ENCODE measurements at regions not wholly inside any gene's neighbourhood (a gene's known extent, or its start where the extent isn't known, plus 50 kb on each side); places are given as distances from the start of the nearest gene placed in this dataset.

DNA sequence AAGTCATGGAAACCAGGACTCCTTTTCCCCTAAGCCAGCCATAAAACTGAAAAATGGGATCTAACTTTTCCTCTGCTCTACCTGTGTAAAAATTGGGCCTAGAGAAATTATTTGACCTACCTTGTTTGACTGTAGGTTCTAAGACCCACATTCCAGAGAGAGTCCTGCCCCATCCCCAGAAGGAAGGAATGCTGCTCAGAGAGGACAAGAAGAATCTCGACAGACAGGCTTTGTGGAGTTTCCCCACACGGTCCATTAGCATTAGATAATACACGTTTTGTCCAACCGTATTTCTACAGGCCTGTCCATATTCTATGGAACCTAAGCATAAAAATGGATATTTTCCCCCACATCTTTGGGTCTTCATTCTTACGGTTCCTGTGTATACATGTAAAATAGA lies 403.3 kb downstream of the METTL4 start:
- DNase-seq (no peak), ATAC-seq (no peak)
- Mint-ChIP-seq H3K9me3 (no peaks in the 10 kb centered on the region), H3K4me1 (no peaks in the 10 kb centered on the region), H3K36me3 (no peaks in the 10 kb centered on the region), H3K4me3 (no peak overlapping the region), H3K27ac (no peak overlapping the region), H3K27me3 (peaks cover under 1 to 7% (median 4%) of the 10 kb centered on the region in 5 donors)
- POLR2A ChIA-PET, result no interaction called here

DNA sequence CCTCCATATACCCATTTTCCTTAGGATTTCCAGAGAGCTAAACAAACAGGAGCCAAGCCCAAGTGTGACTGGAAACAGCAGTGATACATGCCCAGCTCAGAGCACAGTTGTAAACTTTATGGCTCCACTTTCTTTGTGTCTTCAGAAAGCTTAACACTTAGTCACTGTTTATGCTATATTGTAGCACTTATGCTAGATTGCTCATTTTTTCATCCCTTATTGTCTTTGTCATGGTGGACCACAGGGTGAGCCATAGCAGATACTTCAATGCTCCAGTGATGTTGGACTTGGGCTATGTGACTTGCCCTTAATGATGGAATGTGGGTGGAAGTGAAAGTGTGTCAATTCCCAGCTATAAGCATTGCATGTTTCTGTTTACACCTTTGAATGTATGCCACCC lies 401.6 kb downstream of the METTL4 start:
- POLR2A ChIA-PET, result no interaction called here
- H3K36me3 Mint-ChIP-seq, result no peaks in the 10 kb centered on the region
- ATAC-seq (no peak), DNase-seq (no peak)
- H3K27ac Mint-ChIP-seq, result no peak overlapping the region
- no peaks in the 10 kb centered on the region for H3K4me1 Mint-ChIP-seq
- H3K27me3 Mint-ChIP-seq, result peaks cover 0 to 7% (median 3%) of the 10 kb centered on the region in 5 donors
- no peaks in the 10 kb centered on the region for H3K9me3 Mint-ChIP-seq
- H3K4me3 Mint-ChIP-seq, result no peak overlapping the region

DNA sequence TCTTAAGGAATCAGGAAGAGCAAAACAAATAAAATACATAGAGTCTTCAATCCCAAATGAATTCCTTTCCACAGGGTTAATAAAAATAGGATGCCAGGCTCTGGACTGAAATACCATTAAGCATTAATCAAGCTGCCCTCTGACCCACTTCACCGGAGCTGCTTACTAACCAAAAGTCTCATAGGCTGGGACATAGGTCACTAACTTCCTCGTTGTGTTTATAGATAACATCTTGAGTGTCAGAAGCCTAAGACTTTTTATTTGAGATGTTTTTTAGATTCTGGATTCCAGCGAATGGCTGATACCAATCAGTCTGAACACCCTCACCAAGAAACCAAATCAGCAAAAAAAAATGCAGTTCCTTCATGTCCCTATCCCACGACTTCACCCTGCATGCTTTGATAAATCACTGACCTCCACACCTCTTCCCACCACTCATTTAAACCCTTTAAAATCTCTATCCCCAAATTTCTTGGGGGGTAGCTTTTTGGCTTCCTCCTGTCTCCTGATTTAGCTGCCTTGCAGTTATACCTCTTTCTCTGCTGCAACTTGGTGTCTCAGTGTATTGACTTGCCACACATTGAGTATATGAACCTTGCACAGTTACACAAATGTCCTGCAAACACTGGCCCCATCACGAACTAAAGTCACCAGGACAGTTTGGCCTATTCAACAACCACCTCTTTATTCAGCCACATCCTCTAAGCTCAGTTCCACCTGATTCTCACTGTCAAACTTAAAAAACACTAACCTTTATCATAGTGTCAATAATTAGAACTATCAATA lies 399.3 kb downstream of the METTL4 start:
- Mint-ChIP-seq H3K27me3 (peaks cover 3 to 16% (median 3%) of the 10 kb centered on the region in 5 donors), H3K36me3 (no peaks in the 10 kb centered on the region), H3K27ac (no peak overlapping the region), H3K4me3 (no peak overlapping the region), H3K9me3 (no peaks in the 10 kb centered on the region), H3K4me1 (no peaks in the 10 kb centered on the region)
- POLR2A ChIA-PET, result no interaction called here
- no peak for DNase-seq
- ATAC-seq, result no peak

DNA sequence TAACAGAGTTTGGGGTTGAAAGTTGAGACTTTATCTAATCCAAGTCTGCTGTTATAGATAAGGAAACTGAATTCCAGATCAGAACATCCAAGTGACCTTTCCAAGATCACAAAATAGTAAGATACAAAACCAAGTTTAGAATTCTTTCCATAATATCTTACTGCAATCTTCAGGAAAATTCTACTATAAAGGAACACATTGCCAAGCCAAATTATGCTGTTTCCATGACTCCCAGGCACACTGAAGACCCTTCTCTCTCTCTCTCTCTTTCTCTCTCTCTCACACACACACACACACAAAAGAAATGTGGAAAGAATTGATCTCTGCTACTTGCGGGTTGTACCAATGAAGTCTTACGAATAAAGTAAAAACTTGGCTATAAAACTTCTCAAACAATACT lies 398.4 kb downstream of the METTL4 start:
- H3K4me1 Mint-ChIP-seq, result no peaks in the 10 kb centered on the region
- POLR2A ChIA-PET, result no interaction called here
- no peaks in the 10 kb centered on the region for H3K36me3 Mint-ChIP-seq
- no peaks in the 10 kb centered on the region for H3K9me3 Mint-ChIP-seq
- H3K4me3 Mint-ChIP-seq, result no peak overlapping the region
- no peak overlapping the region for H3K27ac Mint-ChIP-seq
- DNase-seq (no peak), ATAC-seq (no peak)
- H3K27me3 Mint-ChIP-seq, result peaks cover 3 to 23% (median 3%) of the 10 kb centered on the region in 5 donors

DNA sequence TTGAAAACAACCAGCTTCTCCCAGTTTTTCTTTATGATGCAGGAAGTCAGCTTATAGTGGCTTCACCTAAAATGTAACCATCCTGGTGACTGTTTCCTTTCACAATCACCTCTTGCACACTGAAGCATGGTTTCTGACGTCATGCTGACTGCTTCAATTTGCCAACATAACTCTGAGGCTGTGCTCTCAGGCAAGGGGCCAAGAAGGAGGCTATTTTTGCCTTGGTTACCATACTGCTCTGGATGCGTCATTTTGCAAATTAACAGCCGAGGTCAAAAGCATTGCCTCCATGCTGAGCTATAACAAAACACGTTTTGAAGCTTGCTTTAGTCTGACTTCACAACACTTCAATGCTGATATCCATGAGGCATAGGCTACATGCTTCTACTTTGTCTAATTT lies 397.8 kb downstream of the METTL4 start:
- Mint-ChIP-seq H3K4me1 (no peaks in the 10 kb centered on the region), H3K27me3 (peaks cover 3 to 25% (median 3%) of the 10 kb centered on the region in 5 donors), H3K9me3 (peaks cover 0 to 1% (median 0%) of the 10 kb centered on the region in 9 donors), H3K27ac (no peak overlapping the region), H3K4me3 (no peak overlapping the region), H3K36me3 (no peaks in the 10 kb centered on the region)
- POLR2A ChIA-PET, result interaction anchor here (0.6 kb wide), 1 partner anchor 477 kb away, joined by 6 read pairs; no protein-coding TSS in a partner anchor
- ATAC-seq, result no peak
- DNase-seq, result no peak

DNA sequence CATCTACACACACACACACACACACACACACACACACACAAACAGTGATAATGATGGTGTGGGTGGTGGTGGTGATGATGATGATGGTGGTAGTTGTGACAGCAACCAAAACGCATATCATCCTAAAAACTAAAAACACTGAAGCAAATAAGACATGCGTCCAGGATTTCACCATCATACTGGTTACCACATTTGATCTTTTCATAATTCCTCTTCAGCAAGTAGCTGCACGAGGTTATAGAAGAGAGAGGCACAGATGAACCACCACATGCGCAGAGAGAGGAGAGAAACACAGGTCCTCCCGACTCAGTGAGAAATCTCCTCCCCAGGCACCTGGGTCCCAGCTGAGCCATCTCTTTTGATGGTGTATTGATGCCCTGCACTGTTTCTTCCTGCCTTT lies 393.3 kb downstream of the METTL4 start:
- peaks cover 0 to 9% (median 2%) of the 10 kb centered on the region in 9 donors for H3K9me3 Mint-ChIP-seq
- no peaks in the 10 kb centered on the region for H3K36me3 Mint-ChIP-seq
- no peak for DNase-seq
- H3K27me3 Mint-ChIP-seq, result peaks cover 3 to 20% (median 6%) of the 10 kb centered on the region in 5 donors
- ATAC-seq, result no peak
- no peak overlapping the region for H3K4me3 Mint-ChIP-seq
- no peaks in the 10 kb centered on the region for H3K4me1 Mint-ChIP-seq
- no peak overlapping the region for H3K27ac Mint-ChIP-seq
- POLR2A ChIA-PET, result no interaction called here

DNA sequence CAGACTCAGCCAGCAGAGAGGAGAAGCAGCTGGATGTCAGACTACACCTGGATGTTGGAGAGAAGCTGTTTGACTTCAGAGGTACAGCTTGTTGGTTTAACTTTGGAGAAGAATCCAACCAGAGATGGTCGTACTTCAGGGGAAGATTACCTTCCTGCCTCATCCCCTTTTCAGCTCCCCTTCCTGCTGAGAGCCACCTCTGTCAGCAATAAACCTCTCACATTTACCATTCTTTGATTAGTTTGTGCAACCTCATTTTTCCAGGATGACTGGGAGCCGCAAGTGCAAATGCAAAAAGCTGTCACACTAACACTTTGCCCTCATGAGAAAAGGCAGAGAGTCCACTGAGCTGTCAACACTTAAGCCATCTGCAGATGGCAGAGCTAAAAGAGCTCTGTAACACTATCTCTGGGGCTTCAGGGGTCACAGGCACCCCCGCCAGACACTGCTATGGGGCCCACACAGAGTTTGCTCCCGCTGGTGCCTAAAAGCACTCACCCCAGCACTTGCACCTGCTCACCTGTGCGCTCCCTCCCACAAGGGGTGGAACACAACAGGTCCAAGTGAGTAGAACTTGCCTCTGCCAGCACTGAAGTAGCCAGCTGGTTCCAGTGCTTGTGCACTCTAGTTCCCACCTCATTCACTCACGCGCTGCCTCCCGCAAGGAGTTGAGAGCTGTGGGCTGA lies 391.7 kb downstream of the METTL4 start:
- Mint-ChIP-seq H3K4me3 (no peak overlapping the region), H3K27ac (no peak overlapping the region), H3K9me3 (peaks cover 0 to 9% (median 2%) of the 10 kb centered on the region in 9 donors), H3K36me3 (no peaks in the 10 kb centered on the region), H3K27me3 (peaks cover 5 to 33% (median 6%) of the 10 kb centered on the region in 5 donors), H3K4me1 (no peaks in the 10 kb centered on the region)
- DNase-seq (no peak), ATAC-seq (no peak)
- POLR2A ChIA-PET, result no interaction called here

DNA sequence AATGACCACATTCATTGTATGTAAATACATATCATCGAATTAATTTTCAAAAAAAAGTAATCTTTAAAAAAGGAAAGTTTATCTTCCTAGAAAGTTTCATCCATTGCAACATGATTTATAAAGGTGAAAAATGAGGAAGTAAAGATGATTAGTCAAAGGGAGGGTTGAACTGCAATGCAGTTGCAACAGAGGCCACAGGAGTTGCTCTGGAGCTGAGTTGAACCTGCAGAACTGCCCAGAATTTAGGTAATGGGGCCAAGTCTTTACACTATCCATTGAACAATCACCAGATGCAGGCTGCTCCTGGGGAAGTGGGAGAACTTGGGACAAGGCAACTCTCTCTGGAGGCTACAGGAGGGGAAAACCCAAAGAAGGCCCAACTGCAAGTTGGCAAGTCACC lies 390.7 kb downstream of the METTL4 start:
- Mint-ChIP-seq H3K9me3 (peaks cover 0 to 9% (median 2%) of the 10 kb centered on the region in 9 donors), H3K27me3 (peaks cover 2 to 31% (median 5%) of the 10 kb centered on the region in 5 donors), H3K4me1 (no peaks in the 10 kb centered on the region), H3K4me3 (no peak overlapping the region), H3K27ac (no peak overlapping the region), H3K36me3 (no peaks in the 10 kb centered on the region)
- POLR2A ChIA-PET, result no interaction called here
- DNase-seq (no peak), ATAC-seq (no peak)

DNA sequence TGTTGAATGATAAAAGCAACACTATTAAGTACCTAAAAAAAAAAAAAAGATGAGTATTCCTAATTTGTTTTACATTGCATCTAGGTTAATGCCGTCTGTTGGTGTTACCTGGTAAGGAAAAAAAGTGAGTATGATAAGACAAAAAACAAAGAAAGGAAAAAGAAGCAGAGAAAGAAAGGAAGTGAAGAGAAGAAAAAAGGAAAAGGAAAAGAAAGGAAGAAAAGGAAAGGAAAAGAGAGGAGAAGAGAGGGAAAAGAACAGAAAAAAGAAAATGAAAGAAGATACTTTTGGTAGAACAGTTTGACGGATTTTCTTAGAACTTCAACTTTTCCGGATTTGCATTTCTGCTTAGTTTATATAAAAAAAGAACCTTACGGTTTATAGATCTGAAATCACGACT lies 387.9 kb downstream of the METTL4 start:
- Mint-ChIP-seq H3K4me1 (no peaks in the 10 kb centered on the region), H3K27ac (no peak overlapping the region), H3K9me3 (peaks cover 0 to 9% (median 2%) of the 10 kb centered on the region in 9 donors), H3K36me3 (no peaks in the 10 kb centered on the region), H3K27me3 (peaks cover 2 to 16% (median 5%) of the 10 kb centered on the region in 5 donors), H3K4me3 (no peak overlapping the region)
- no peak for DNase-seq
- no peak for ATAC-seq
- POLR2A ChIA-PET, result no interaction called here

DNA sequence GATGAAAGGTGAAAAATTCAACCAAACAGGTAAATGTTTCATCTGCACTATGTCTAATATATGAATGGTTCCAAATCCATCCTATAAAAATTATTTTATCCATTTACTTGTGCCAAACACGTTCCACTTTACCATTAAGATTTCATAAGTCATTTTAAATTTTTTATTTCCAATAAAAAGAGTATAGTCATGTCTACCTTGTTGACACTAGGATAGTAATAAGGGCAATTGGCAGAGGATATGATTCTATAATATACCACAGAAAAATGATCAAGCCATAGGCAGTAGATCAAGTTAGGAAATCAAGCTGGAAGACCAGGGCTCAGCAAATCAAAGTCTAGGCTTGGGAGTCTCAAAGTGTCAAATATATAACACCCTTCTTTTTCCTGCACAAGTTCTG lies 384.3 kb downstream of the METTL4 start:
- Mint-ChIP-seq H3K27me3 (peaks cover 0 to 25% (median 4%) of the 10 kb centered on the region in 5 donors), H3K36me3 (no peaks in the 10 kb centered on the region), H3K9me3 (peaks cover 0 to 3% (median 0%) of the 10 kb centered on the region in 9 donors), H3K4me3 (no peak overlapping the region), H3K4me1 (no peaks in the 10 kb centered on the region), H3K27ac (no peak overlapping the region)
- POLR2A ChIA-PET, result no interaction called here
- DNase-seq (no peak), ATAC-seq (no peak)

DNA sequence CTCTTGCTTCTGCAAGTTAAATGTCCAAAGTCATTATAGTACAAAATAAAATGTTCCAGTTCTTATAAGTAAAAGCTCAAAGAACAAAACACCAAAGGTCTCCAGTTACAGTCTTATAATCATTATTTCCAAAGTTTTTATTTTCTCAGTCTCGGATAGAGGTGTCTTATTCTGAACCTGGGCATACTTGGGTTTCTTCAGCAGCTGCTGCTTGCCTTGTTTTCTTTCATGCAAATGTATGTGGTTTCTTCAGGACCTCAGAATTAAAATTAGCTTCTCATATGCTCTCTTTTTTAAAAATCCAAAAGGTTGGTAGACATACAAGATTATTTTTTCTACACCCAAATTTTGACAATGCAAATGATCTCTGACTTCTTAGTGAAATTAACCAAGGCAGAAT lies 383.0 kb downstream of the METTL4 start:
- Mint-ChIP-seq H3K9me3 (peaks cover 0 to 11% (median 4%) of the 10 kb centered on the region in 9 donors), H3K4me3 (no peak overlapping the region), H3K27me3 (peaks cover 4 to 21% (median 7%) of the 10 kb centered on the region in 5 donors), H3K4me1 (no peaks in the 10 kb centered on the region), H3K27ac (no peak overlapping the region), H3K36me3 (peaks cover 0 to 10% (median 0%) of the 10 kb centered on the region in 3 donors)
- DNase-seq (no peak), ATAC-seq (no peak)
- POLR2A ChIA-PET, result no interaction called here

DNA sequence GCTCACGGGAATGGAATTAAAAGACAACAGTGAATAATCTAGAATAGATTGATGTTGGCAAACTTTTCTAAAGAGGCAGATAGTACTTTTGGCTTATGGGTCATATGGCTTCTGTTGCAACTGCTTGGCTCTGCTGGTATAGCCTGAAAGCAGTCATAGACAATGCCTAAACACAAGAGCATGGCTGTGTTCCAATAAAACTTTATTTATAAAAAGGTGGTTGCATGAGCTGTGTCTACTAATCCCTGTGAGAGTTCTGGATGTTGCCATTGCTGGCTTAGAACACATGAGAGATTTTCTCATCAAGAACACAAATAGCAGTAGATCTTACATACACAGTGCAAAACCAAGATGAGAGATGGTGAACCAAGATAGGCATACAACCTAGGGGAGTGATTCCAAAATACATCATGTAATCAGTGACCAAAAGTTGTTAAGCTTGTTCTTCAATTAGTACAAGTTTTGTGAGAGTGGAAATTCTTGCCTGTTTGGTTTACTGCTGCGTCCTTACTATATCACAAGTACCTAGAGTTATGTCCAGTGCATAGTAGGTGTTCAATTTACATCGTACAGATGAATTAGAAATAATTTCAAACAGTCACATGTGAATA lies 380.0 kb downstream of the METTL4 start:
- ATAC-seq, result no peak
- POLR2A ChIA-PET, result no interaction called here

DNA sequence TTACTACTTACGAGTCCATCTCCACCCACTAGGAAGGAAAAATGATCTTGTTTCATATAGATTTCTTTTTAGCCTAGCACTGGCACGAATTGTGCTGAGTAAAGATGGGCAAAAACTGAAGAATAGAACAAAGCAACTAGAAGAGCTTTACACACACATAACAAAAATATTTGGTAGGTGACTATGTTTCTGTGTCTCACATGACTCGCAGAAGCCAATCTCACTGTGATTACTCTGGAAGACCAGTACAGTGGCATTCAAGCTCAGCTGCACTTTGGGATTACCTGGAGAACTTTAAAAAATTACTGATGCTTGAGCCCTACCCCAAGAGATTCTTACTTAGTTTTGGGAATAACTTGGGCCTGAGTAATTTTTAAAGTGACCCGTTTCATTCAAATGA lies 378.7 kb downstream of the METTL4 start:
- peaks cover 0 to 13% (median 0%) of the 10 kb centered on the region in 3 donors for H3K36me3 Mint-ChIP-seq
- H3K4me3 Mint-ChIP-seq, result no peak overlapping the region
- ATAC-seq (no peak), DNase-seq (no peak)
- H3K9me3 Mint-ChIP-seq, result peaks cover 0 to 20% (median 8%) of the 10 kb centered on the region in 9 donors
- H3K27me3 Mint-ChIP-seq, result peaks cover 0 to 10% (median 6%) of the 10 kb centered on the region in 5 donors
- H3K27ac Mint-ChIP-seq, result no peak overlapping the region
- POLR2A ChIA-PET, result no interaction called here
- H3K4me1 Mint-ChIP-seq, result no peaks in the 10 kb centered on the region

More for the DNA sequence above, 380.0 kb downstream of the METTL4 start:
- Mint-ChIP-seq H3K27me3 (peaks cover 0 to 10% (median 5%) of the 10 kb centered on the region in 5 donors), H3K36me3 (peaks cover 0 to 10% (median 0%) of the 10 kb centered on the region in 3 donors), H3K4me3 (no peak overlapping the region), H3K4me1 (no peaks in the 10 kb centered on the region), H3K9me3 (peaks cover 0 to 20% (median 8%) of the 10 kb centered on the region in 9 donors), H3K27ac (no peak overlapping the region)
- no peak for DNase-seq
